Liver (tissue), 3 donors: ENCODE measurements at regions not wholly inside any gene's neighbourhood (a gene's known extent, or its start where the extent isn't known, plus 50 kb on each side); places are given as distances from the start of the nearest gene placed in this dataset.
"Not testable (repeated sequence)": the region's sequence is repeated elsewhere in the genome, so short reads cannot be mapped to it uniquely, and the experiment has no call there.

Experiments
- FOXA1 ChIP-seq: IDR thresholded peaks from 2 replicates; pipeline ENCODE4 v1.6.1; 2016; ENCODE audit warnings: antibody characterized with exemption
- HNF4A ChIP-seq, 2 donors: conservative IDR thresholded peaks; 2 replicates each; pipeline ENCODE4 v1.6.1; 2016; ENCODE audit warnings: antibody characterized with exemption in 2 of 2, mild to moderate bottlenecking in 2 of 2
- MAX ChIP-seq: IDR thresholded peaks from 2 replicates; pipeline ENCODE4 v1.6.1; 2016; ENCODE audit warnings: antibody characterized with exemption
- RAD21 ChIP-seq, 2 donors: IDR thresholded peaks; 2 replicates each; pipeline ENCODE4 v1.6.1; 2016; ENCODE audit warnings: antibody characterized with exemption in 2 of 2, mild to moderate bottlenecking in 2 of 2
- REST ChIP-seq: IDR thresholded peaks from 2 replicates; pipeline ENCODE4 v1.6.1; 2016; ENCODE audit warnings: antibody characterized with exemption, mild to moderate bottlenecking
- RXRA ChIP-seq, 2 donors: IDR thresholded peaks; 2 replicates each; pipeline ENCODE4 v1.6.1; 2017 to 2018; ENCODE audit warnings: antibody characterized with exemption in 2 of 2, mild to moderate bottlenecking in 1 of 2
- SP1 ChIP-seq: IDR thresholded peaks from 2 replicates; pipeline ENCODE4 v1.6.1; 2018; ENCODE audit warnings: antibody characterized with exemption, mild to moderate bottlenecking
- YY1 ChIP-seq: IDR thresholded peaks from 2 replicates; pipeline ENCODE4 v1.6.1; 2016; ENCODE audit warnings: antibody characterized with exemption, mild to moderate bottlenecking
- TF ChIP-seq, protein P1 (sequence below): fragments of 150-350 bp; IDR thresholded peaks from 2 replicates; pipeline ENCODE4 v1.5.1; 2017; ENCODE audit warnings: improper control_type of control experiment, low read depth, low read length; ENCODE audit not compliant: missing input control
- donor health status: healthy.
- donor health status: healthy.

GRCh38 chr3:40907907-40908465 is 291.3 kb upstream of the CTNNB1 start:
- TF ChIP-seq MAX; FOXA1; YY1; HNF4A (conservative IDR thresholded peaks at IDR 0.05); SP1; REST; RXRA (IDR thresholded peaks at IDR 0.05); RAD21 (IDR thresholded peaks at IDR 0.05): not testable (repeated sequence)
- TF ChIP-seq, protein P1, sequence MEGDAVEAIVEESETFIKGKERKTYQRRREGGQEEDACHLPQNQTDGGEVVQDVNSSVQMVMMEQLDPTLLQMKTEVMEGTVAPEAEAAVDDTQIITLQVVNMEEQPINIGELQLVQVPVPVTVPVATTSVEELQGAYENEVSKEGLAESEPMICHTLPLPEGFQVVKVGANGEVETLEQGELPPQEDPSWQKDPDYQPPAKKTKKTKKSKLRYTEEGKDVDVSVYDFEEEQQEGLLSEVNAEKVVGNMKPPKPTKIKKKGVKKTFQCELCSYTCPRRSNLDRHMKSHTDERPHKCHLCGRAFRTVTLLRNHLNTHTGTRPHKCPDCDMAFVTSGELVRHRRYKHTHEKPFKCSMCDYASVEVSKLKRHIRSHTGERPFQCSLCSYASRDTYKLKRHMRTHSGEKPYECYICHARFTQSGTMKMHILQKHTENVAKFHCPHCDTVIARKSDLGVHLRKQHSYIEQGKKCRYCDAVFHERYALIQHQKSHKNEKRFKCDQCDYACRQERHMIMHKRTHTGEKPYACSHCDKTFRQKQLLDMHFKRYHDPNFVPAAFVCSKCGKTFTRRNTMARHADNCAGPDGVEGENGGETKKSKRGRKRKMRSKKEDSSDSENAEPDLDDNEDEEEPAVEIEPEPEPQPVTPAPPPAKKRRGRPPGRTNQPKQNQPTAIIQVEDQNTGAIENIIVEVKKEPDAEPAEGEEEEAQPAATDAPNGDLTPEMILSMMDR: not testable (repeated sequence)
